MM.1S (cell line): ENCODE measurements at regions not wholly inside any gene's neighbourhood (a gene's known extent, or its start where the extent isn't known, plus 50 kb on each side); places are given as distances from the start of the nearest gene placed in this dataset.

Experiments used
- CTCF ChIP-seq: fragments of 300-600 bp; sonication (generic); IDR thresholded peaks from 2 replicates; pipeline ENCODE4 v1.5.1; 2016; ENCODE audit warnings: antibody characterized with exemption, low read length, mixed read lengths
- EZH2 ChIP-seq: fragments of 300-600 bp; sonication (generic); optimal IDR thresholded peaks from 2 replicates; pipeline ENCODE3; 2017; ENCODE audit warnings: low read depth, mild to moderate bottlenecking, antibody characterized with exemption, low read length, mixed read lengths
- EZH2phosphoT487 ChIP-seq: fragments of 300-600 bp; sonication (generic); IDR thresholded peaks from 2 replicates; pipeline ENCODE4 v1.6.1; 2018; ENCODE audit warnings: antibody characterized with exemption, low read length

GRCh38 chr14:104348741-104349140 is 210.4 kb downstream of the KIF26A start:
- no peak for TF ChIP-seq EZH2
- no peak for TF ChIP-seq CTCF
- no peak for TF ChIP-seq EZH2phosphoT487
